GM18858 (cell line): ENCODE measurements at regions not wholly inside any gene's neighbourhood (a gene's known extent, or its start where the extent isn't known, plus 50 kb on each side); places are given as distances from the start of the nearest gene placed in this dataset.

ENCODE experiments used
- ATAC-seq: cut with Tn5 transposase; IDR thresholded peaks from one replicate; pipeline ENCODE4 v1.9.1; 2021; ENCODE audit not compliant: unreplicated experiment

DNA sequence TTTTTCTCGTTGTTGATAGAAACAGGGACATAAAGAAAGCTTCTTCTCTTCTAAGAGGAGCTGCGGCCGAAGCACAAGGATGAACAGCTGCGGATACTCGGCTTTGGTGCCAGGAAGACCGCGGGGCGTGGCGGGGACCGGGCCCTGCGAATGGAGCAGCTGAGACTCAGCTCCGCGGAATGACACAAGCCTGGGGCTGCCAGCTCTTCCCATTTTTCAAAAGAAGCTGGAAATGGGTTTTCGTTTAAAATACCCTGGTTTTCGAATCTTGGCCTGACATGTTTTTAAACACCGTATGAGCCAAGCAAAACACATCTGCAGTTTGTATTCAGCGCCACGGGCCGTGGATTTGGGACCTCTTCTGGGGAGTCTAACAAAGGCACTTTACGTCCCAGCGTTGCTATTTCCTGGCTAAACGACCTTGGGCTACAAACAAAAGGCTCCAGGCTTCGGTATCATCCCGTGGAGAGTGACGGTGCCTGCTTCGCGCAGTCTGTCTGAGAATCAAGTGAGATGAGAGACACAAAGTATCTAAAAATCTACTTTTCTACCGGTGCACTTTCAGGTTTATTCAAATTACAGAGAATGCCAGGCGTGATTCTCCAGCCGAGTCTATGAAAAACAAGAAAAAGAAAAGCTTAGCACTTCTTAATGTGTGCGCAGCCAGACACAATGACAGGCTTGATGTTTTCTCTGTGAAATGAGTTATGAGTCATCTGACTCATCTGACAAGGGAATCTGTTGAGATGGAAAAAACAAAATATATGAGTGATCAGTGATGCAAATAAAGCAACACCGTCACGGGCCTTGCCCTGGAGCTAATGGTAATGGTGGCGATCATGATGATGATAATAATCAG, 114.0 kb upstream of the TMEM132D start:
- ATAC-seq, result no peak

- ATAC-seq, result no peak
Measured at GRCh38 chr12:130018614-130019013, 114.8 kb upstream of the TMEM132D start.

DNA sequence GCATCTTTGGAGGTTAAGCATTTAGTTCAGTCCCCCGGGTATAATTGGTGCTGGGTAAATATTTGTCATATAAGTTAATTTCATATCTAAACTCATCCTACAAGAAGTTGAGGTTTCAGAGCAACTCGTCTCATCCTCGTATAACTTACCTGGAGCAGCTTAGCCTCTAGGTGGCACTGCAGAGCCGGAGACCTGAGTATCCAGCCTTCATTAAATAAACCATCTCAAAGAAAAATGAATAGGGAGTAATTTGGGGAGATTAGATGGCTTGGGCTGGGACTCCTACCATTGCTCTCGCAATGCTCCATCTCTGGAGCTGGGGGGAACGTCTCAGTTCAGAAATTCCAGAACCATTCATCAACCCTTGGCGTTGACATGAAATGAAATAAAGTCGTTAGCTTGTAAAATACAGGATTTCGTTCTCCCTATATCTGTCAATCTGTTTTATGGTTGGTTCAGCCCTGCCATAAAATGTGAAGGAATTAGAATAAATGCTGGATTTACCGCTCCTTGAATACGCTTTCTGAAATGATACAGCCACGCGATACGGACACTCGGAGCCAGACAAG, 122.9 kb upstream of the TMEM132D start:
- ATAC-seq, result no peak

- no peak for ATAC-seq
Measured at GRCh38 chr12:130027798-130028197, 124.0 kb upstream of the TMEM132D start.

DNA sequence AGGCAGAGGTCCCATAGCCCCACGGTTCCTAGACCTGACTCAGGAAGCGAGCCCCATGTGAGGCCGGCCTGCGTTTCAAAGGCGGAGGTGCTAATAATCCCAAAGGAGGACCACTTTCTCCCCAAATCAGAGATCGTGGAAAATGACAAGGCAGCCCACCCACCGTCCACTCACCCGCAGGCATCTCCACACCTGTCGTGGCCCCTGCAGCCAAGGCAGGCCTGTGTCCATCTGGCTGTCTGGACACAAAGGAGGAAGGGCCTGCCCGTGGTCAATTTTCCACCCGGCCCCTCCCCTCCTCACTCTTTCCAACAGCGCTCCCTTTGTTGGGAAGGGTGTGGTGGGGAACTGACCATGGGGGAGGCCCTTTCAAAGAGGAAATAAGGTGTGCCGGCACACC, 125.3 kb upstream of the TMEM132D start:
- no peak for ATAC-seq

GRCh38 chr12:130031041-130031440, 127.2 kb upstream of the TMEM132D start:
- no peak for ATAC-seq

DNA sequence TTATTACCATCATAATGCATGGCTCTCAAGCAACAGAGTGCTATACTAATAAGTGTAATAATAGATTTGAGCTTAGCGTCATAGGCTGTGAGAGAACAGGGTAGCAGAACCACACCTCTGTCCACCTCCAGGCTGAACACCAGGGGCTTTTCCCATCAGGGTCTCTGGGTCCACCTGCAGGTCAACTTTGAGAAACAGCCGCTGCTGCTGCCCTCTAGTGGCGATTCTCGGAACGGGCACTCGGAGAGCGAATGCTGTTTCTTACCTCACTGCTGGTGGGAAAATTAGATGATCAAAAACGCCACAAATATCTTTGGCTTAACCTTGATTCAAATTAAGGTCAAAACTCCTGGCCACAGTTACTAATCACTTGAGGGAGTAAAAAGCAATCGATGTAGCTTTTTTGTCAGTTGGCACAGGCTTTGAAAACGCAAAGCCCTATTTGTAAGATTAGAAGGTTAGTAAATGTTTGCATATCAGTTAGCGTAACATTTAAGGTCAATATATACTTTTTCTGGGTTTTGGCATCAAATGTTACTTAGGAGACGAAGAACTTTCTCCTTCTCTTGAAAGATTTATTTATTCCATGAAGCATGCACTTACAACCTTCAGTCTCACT, 127.9 kb upstream of the TMEM132D start:
- ATAC-seq, result peak; percentile 63

GRCh38 chr12:130041983-130042812, 120.1 kb upstream of the FZD10 start:
- ATAC-seq, result no peak

DNA sequence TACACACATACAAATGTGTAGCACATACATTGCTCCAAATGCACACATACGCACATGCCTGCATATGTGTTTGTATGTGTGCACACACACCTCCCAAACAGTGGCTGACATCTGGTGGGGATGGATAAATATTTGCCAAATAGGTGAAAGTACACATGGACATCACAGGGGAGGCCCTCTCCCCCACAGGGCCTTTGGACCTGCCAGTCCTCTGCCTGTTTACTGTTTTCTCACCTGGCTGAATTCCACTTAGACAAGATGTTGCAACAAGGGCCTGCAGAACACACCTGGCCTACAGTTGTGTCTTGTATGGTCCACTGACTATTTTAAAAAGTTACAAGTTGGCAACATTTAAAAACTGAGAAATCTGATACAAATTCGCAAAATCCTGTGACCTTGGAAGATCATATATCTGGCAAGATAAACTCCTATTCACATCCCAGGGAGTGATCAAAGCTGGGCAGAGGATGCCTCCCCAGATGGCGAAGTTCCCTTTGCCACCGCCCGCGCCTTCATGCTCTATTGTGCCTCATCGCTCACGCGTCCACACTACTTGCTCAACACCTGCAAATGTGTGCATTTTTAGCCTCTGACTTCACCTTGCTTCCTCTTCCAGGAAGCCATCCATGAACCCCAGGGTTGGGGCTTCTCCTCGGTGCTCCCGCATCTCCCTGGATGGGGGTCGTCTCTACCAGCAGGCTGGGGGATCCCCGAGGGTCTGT, 118.4 kb upstream of the FZD10 start:
- ATAC-seq, result no peak

- no peak for ATAC-seq
Measured at GRCh38 chr12:130044991-130045621, 117.2 kb upstream of the FZD10 start.

DNA sequence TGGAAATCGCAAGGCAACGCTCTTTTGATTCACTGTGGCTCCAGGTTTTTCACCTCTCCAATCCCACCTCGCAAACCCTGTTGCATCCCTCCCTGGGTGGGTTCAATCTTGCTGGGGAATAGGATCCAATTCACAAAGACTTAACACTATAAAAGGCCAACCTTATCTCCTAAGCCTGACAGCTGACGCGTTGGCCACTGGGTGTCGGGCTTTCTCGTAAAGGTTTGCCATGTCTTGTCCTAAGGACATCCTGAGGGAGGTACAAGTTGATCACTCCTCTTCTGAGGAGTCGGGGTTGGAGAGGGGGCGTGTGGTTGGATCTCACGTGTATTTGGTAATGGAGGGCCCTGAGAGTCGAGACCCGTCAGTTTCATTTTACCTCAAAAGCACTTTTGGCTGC, 112.6 kb upstream of the FZD10 start:
- ATAC-seq, result no peak

DNA sequence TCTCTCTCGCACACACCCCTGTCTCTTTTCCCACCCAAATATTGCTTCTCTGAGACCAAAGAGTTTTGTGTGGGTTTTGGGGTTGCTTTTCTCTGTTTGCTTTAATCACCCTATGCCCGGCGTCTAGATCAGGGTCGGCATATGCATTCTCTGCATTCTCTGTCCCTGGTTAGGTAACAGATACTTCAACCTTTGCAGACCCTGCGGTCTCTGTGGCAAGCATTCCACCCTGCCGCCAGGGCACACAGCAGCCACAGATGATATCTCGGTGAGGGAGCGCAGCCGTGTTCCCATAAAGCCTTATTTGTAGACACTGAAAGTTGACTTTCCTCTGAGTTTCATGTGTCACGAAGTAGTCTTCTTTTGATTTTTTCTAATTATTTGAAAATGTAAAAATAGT, 110.4 kb upstream of the FZD10 start:
- no peak for ATAC-seq

GRCh38 chr12:130053651-130054069, 108.6 kb upstream of the FZD10 start:
- ATAC-seq, result no peak

DNA sequence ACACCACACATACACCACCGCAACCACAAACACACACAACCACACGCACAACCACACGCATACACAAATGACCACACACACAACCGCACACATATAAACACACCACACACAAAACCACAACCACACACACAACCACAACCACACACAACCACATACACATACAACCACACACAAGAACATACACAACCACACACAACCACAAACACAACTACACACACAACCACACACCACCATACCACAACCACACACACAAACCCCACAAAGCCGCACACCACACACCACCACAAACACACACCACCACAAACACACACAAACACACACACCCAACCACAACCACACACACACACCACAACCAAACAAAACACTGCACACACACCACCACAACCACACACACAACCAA, 107.5 kb upstream of the FZD10 start:
- no peak for ATAC-seq

- ATAC-seq, result no peak
Measured at GRCh38 chr12:130058926-130059472, 103.3 kb upstream of the FZD10 start.

- ATAC-seq, result no peak
Measured at GRCh38 chr12:130063866-130064265, 98.4 kb upstream of the FZD10 start.

GRCh38 chr12:130064999-130065398, 97.3 kb upstream of the FZD10 start:
- no peak for ATAC-seq

DNA sequence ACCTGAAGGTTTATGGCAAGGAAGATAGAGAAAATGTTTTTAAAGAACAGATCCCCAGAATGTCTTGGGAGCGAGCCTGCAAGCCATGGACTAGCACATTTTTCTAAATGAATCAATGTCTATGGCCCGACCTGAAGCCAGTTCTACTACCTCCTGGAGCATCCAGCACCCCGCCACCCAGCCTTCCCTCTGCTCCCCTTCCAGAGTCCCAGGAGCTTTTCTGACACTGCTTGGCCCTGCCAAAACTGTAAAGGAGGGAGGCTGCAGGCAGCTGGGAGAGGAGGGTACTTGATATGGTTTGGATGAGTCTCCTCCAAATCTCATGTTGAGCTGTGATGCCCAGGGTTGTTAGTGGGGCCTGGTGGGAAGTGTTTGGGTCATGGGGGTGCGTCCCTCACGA, 95.5 kb upstream of the FZD10 start:
- no peak for ATAC-seq

DNA sequence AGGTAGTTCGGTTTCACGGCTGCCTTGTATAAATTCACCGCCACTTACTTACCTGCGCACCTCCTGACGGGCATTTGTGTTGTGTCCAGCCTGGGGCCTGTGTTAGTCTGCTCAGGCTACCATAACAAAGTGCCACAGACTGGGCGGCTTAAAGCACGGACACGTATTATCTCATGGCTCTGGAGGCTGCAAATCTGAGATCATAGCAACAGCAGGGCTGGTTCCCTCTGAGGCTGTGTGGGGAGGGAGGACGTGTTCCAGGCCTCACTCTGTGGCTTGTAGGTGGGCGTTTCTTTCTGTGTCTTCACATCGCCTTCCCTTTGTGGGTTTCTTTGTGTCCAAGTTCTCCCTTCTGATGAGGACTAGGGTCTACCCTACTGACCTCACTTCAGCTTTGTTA, 93.5 kb upstream of the FZD10 start:
- no peak for ATAC-seq

GRCh38 chr12:130070126-130070611, 92.1 kb upstream of the FZD10 start:
- ATAC-seq, result no peak
